GM23338 (cell line): ENCODE measurements at regions not wholly inside any gene's neighbourhood (a gene's known extent, or its start where the extent isn't known, plus 50 kb on each side); places are given as distances from the start of the nearest gene placed in this dataset.

ENCODE experiments used
- ATAC-seq: fragments of 200-7000 bp; cut with Tn5 transposase; 3 replicates; pipeline ENCODE4 v1.9.1; 2020
- DNase-seq: peaks from one replicate; pipeline ENCODE4 v3.0.0-alpha.2; 2015; ENCODE audit warnings: low spot score
- H2AFZ ChIP-seq: fragments of 200-600 bp; sonication (generic); 2 replicates; pipeline ENCODE4 v1.8.0; 2016; ENCODE audit warnings: antibody characterized with exemption, mild to moderate bottlenecking, moderate library complexity
- H3F3A ChIP-seq: fragments of 200-600 bp; sonication (generic); replicated peaks from 2 replicates; pipeline ENCODE4 v1.8.0; 2017; ENCODE audit warnings: antibody characterized with exemption, mixed run types, low read depth
- H3K27ac ChIP-seq: fragments of 200-600 bp; sonication (generic); 2 replicates; pipeline ENCODE4 v1.6.1; 2016; ENCODE audit warnings: low read depth
- H3K27me3 ChIP-seq: fragments of 200-600 bp; sonication (generic); 2 replicates; pipeline ENCODE4 v1.8.0; 2016; ENCODE audit warnings: mild to moderate bottlenecking, mixed run types, moderate library complexity; ENCODE audit not compliant: insufficient read depth
- H3K36me3 ChIP-seq: fragments of 200-600 bp; sonication (generic); 2 replicates; pipeline ENCODE4 v1.8.0; 2016; ENCODE audit warnings: mild to moderate bottlenecking; ENCODE audit not compliant: insufficient read depth
- H3K4me1 ChIP-seq: fragments of 200-600 bp; sonication (generic); 2 replicates; pipeline ENCODE4 v1.8.0; 2016; ENCODE audit warnings: mild to moderate bottlenecking, moderate library complexity; ENCODE audit not compliant: insufficient read depth
- H3K4me2 ChIP-seq: fragments of 200-600 bp; sonication (generic); 2 replicates; pipeline ENCODE4 v1.7.1; 2017; ENCODE audit warnings: mixed run types
- H3K4me3 ChIP-seq: fragments of 200-600 bp; sonication (generic); 2 replicates; pipeline ENCODE4 v1.6.1; 2016; ENCODE audit warnings: mixed run types
- H3K79me2 ChIP-seq: fragments of 200-600 bp; sonication (generic); replicated peaks from 2 replicates; pipeline ENCODE4 v1.8.0; 2017; ENCODE audit warnings: mild to moderate bottlenecking; ENCODE audit not compliant: insufficient read depth
- H3K9me2 ChIP-seq: fragments of 200-600 bp; sonication (generic); 2 replicates; pipeline ENCODE4 v1.8.0; 2017; ENCODE audit not compliant: insufficient read depth
- H4K20me1 ChIP-seq: fragments of 200-600 bp; sonication (generic); replicated peaks from 2 replicates; pipeline ENCODE4 v1.8.0; 2017; ENCODE audit warnings: mild to moderate bottlenecking; ENCODE audit not compliant: insufficient read depth
- H3K27ac Mint-ChIP-seq: 2 replicates; pipeline ENCODE4 v1.8.0; 2020; ENCODE audit warnings: inconsistent platforms, mild to moderate bottlenecking, moderate library complexity, mixed read lengths
- H3K27me3 Mint-ChIP-seq: 3 replicates; pipeline ENCODE4 v1.8.0; 2022; ENCODE audit warnings: low read depth, mild to moderate bottlenecking, moderate library complexity, mixed read lengths, inconsistent platforms; ENCODE audit not compliant: insufficient read depth, poor library complexity
- H3K36me3 Mint-ChIP-seq: 3 replicates; pipeline ENCODE4 v1.8.0; 2021; ENCODE audit warnings: low read depth, mild to moderate bottlenecking, inconsistent platforms, moderate library complexity, mixed read lengths
- H3K4me1 Mint-ChIP-seq: 3 replicates; pipeline ENCODE4 v1.8.0; 2020; ENCODE audit warnings: mild to moderate bottlenecking, inconsistent platforms, mixed read lengths
- H3K4me3 Mint-ChIP-seq: 3 replicates; pipeline ENCODE4 v1.8.0; 2021; ENCODE audit warnings: moderate library complexity, mild to moderate bottlenecking, inconsistent platforms, mixed read lengths
- H3K9me3 Mint-ChIP-seq: 3 replicates; pipeline ENCODE4 v1.8.0; 2020; ENCODE audit warnings: moderate library complexity, mild to moderate bottlenecking, inconsistent platforms, mixed read lengths
- CREB1 ChIP-seq: fragments of 250-450 bp; sonication (Bioruptor Pico); IDR thresholded peaks from 2 replicates; pipeline ENCODE4 v1.5.0; 2020; ENCODE audit warnings: low read depth, mild to moderate bottlenecking, moderate library complexity
- ETS1 ChIP-seq: IDR thresholded peaks from 2 replicates; pipeline ENCODE4 v1.6.1; 2016; ENCODE audit warnings: antibody characterized with exemption
- EZH2phosphoT487 ChIP-seq: fragments of 200-600 bp; sonication (generic); IDR thresholded peaks from one replicate; pipeline ENCODE4 v1.8.1; 2018; ENCODE audit warnings: antibody characterized with exemption; ENCODE audit not compliant: unreplicated experiment
- JUNB ChIP-seq: IDR thresholded peaks from one replicate; pipeline ENCODE4 v1.6.1; 2016; ENCODE audit warnings: antibody characterized with exemption; ENCODE audit not compliant: unreplicated experiment
- POLR2AphosphoS5 ChIP-seq: IDR thresholded peaks from 2 replicates; pipeline ENCODE4 v1.6.1; 2016; ENCODE audit warnings: antibody characterized with exemption, low read depth
- STAT1 ChIP-seq: IDR thresholded peaks from one replicate; pipeline ENCODE4 v1.6.1; 2016; ENCODE audit warnings: antibody characterized with exemption; ENCODE audit not compliant: unreplicated experiment
- ZNF114 ChIP-seq: fragments of 250-450 bp; sonication (Bioruptor Pico); IDR thresholded peaks from 2 replicates; pipeline ENCODE4 v1.5.0; 2020; ENCODE audit warnings: mild to moderate bottlenecking, moderate library complexity
- ZNF331 ChIP-seq: fragments of 250-450 bp; sonication (Bioruptor Pico); IDR thresholded peaks from 2 replicates; pipeline ENCODE4 v1.5.0; 2020; ENCODE audit warnings: low read depth, mild to moderate bottlenecking, moderate library complexity
- ZNF462 ChIP-seq: fragments of 250-450 bp; sonication (Bioruptor Pico); IDR thresholded peaks from 2 replicates; pipeline ENCODE4 v1.5.0; 2020; ENCODE audit warnings: mild to moderate bottlenecking, moderate library complexity
- TF ChIP-seq, protein P1 (sequence below): IDR thresholded peaks from one replicate; pipeline ENCODE4 v1.6.1; 2018; ENCODE audit warnings: antibody characterized with exemption; ENCODE audit not compliant: unreplicated experiment
- TF ChIP-seq, protein P2 (sequence below), 2 experiments: fragments of 200-600 bp in 1 of 2; sonication (generic) in 1 of 2; conservative IDR thresholded peaks; 2 replicates each; pipeline versions ENCODE4 v1.5.1 to v1.6.1; 2016 to 2017; ENCODE audit warnings: antibody characterized with exemption in 2 of 2, low read depth in 2 of 2, mild to moderate bottlenecking in 2 of 2, moderate library complexity in 1 of 2

GRCh38 chr7:16989811-16990413 lies 108.1 kb upstream of the AGR3 start:
- no peaks in the 10 kb centered on the region for H3F3A ChIP-seq
- no peaks in the 10 kb centered on the region for H3K9me2 ChIP-seq
- no peaks in the 10 kb centered on the region for H3K27me3 ChIP-seq
- no peak overlapping the region for H3K27ac ChIP-seq
- H3K79me2 ChIP-seq = no peaks in the 10 kb centered on the region
- DNase-seq (no peak), ATAC-seq (no peak)
- H3K36me3 ChIP-seq = no peaks in the 10 kb centered on the region
- no peak for TF ChIP-seq JUNB
- no peak for TF ChIP-seq ZNF114 (CRISPR knock-in tag)
- TF ChIP-seq ZNF331 (CRISPR knock-in tag) = no peak
- TF ChIP-seq CREB1 = no peak
- TF ChIP-seq ETS1 = no peak
- TF ChIP-seq, protein P1, sequence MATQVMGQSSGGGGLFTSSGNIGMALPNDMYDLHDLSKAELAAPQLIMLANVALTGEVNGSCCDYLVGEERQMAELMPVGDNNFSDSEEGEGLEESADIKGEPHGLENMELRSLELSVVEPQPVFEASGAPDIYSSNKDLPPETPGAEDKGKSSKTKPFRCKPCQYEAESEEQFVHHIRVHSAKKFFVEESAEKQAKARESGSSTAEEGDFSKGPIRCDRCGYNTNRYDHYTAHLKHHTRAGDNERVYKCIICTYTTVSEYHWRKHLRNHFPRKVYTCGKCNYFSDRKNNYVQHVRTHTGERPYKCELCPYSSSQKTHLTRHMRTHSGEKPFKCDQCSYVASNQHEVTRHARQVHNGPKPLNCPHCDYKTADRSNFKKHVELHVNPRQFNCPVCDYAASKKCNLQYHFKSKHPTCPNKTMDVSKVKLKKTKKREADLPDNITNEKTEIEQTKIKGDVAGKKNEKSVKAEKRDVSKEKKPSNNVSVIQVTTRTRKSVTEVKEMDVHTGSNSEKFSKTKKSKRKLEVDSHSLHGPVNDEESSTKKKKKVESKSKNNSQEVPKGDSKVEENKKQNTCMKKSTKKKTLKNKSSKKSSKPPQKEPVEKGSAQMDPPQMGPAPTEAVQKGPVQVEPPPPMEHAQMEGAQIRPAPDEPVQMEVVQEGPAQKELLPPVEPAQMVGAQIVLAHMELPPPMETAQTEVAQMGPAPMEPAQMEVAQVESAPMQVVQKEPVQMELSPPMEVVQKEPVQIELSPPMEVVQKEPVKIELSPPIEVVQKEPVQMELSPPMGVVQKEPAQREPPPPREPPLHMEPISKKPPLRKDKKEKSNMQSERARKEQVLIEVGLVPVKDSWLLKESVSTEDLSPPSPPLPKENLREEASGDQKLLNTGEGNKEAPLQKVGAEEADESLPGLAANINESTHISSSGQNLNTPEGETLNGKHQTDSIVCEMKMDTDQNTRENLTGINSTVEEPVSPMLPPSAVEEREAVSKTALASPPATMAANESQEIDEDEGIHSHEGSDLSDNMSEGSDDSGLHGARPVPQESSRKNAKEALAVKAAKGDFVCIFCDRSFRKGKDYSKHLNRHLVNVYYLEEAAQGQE = no peak
- TF ChIP-seq EZH2phosphoT487 = no peak
- TF ChIP-seq STAT1 = no peak
- no peak for TF ChIP-seq ZNF462 (CRISPR knock-in tag)
- no peak for TF ChIP-seq POLR2AphosphoS5
- TF ChIP-seq, protein P2, sequence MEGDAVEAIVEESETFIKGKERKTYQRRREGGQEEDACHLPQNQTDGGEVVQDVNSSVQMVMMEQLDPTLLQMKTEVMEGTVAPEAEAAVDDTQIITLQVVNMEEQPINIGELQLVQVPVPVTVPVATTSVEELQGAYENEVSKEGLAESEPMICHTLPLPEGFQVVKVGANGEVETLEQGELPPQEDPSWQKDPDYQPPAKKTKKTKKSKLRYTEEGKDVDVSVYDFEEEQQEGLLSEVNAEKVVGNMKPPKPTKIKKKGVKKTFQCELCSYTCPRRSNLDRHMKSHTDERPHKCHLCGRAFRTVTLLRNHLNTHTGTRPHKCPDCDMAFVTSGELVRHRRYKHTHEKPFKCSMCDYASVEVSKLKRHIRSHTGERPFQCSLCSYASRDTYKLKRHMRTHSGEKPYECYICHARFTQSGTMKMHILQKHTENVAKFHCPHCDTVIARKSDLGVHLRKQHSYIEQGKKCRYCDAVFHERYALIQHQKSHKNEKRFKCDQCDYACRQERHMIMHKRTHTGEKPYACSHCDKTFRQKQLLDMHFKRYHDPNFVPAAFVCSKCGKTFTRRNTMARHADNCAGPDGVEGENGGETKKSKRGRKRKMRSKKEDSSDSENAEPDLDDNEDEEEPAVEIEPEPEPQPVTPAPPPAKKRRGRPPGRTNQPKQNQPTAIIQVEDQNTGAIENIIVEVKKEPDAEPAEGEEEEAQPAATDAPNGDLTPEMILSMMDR (conservative IDR thresholded peaks at IDR 0.05; ENCODE audit: low read depth in 2 of 2) = no peak
- Mint-ChIP-seq H3K4me1 (no peaks in the 10 kb centered on the region), H3K27ac (no peak overlapping the region), H3K4me3 (no peak overlapping the region), H3K27me3 (peaks cover 3% of the 10 kb centered on the region), H3K9me3 (no peaks in the 10 kb centered on the region; the same call in 2 of the 3 replicates), H3K36me3 (no peaks in the 10 kb centered on the region)
- no peak overlapping the region for H2AFZ ChIP-seq
- H4K20me1 ChIP-seq = no peaks in the 10 kb centered on the region
- H3K4me3 ChIP-seq = no peak overlapping the region
- no peaks in the 10 kb centered on the region for H3K4me1 ChIP-seq
- no peak overlapping the region for H3K4me2 ChIP-seq
